ENCODE measurements at regions not wholly inside any gene's neighbourhood (a gene's known extent, or its start where the extent isn't known, plus 50 kb on each side); places are given as distances from the start of the nearest gene placed in this dataset.

- Mint-ChIP-seq H3K27me3 (no peaks in the 10 kb centered on the region), H3K4me3 (no peak overlapping the region), H3K9me3 (peaks cover 0 to 8% (median 6%) of the 10 kb centered on the region in 3 donors), H3K4me1 (no peaks in the 10 kb centered on the region), H3K36me3 (peaks cover 2% of the 10 kb centered on the region), H3K27ac (no peak overlapping the region)
Observed at GRCh38 chr11:121801394-121801748, 314.6 kb downstream of the BLID start.

GRCh38 chr11:121800731-121801393, 315.2 kb downstream of the BLID start:
- Mint-ChIP-seq H3K9me3 (peaks cover 0 to 8% (median 6%) of the 10 kb centered on the region in 3 donors), H3K27ac (no peak overlapping the region), H3K4me3 (no peak overlapping the region), H3K4me1 (no peaks in the 10 kb centered on the region), H3K36me3 (peaks cover 2% of the 10 kb centered on the region), H3K27me3 (no peaks in the 10 kb centered on the region)

- Mint-ChIP-seq H3K27ac (no peak overlapping the region), H3K4me1 (no peaks in the 10 kb centered on the region), H3K36me3 (peaks cover 2% of the 10 kb centered on the region), H3K4me3 (no peak overlapping the region), H3K27me3 (no peaks in the 10 kb centered on the region), H3K9me3 (peaks cover 0 to 8% (median 6%) of the 10 kb centered on the region in 3 donors)
Observed at GRCh38 chr11:121800240-121800639, 315.8 kb downstream of the BLID start.

- H3K27me3 Mint-ChIP-seq = no peaks in the 10 kb centered on the region
- peaks cover 5 to 8% (median 6%) of the 10 kb centered on the region in 3 donors for H3K9me3 Mint-ChIP-seq
- H3K4me3 Mint-ChIP-seq = no peak overlapping the region
- H3K27ac Mint-ChIP-seq = peak overlapping the region in 1 of 3 donors; percentile 52
- no peaks in the 10 kb centered on the region for H3K4me1 Mint-ChIP-seq
- H3K36me3 Mint-ChIP-seq = peaks cover 2% of the 10 kb centered on the region
Observed at GRCh38 chr11:121797496-121797895, 318.5 kb downstream of the BLID start.

GRCh38 chr11:121795174-121795573, 320.8 kb downstream of the BLID start:
- Mint-ChIP-seq H3K9me3 (peaks cover 6 to 8% (median 7%) of the 10 kb centered on the region in 3 donors), H3K4me1 (no peaks in the 10 kb centered on the region), H3K36me3 (no peaks in the 10 kb centered on the region), H3K27me3 (no peaks in the 10 kb centered on the region), H3K27ac (no peak overlapping the region), H3K4me3 (no peak overlapping the region)

GRCh38 chr11:121794671-121795141, 321.3 kb downstream of the BLID start:
- Mint-ChIP-seq H3K9me3 (peaks cover 6 to 8% (median 7%) of the 10 kb centered on the region in 3 donors), H3K4me1 (no peaks in the 10 kb centered on the region), H3K27ac (no peak overlapping the region), H3K27me3 (no peaks in the 10 kb centered on the region), H3K36me3 (no peaks in the 10 kb centered on the region), H3K4me3 (no peak overlapping the region)

- peaks cover 5 to 7% (median 6%) of the 10 kb centered on the region in 3 donors for H3K9me3 Mint-ChIP-seq
- H3K4me3 Mint-ChIP-seq = no peak overlapping the region
- H3K27me3 Mint-ChIP-seq = no peaks in the 10 kb centered on the region
- no peaks in the 10 kb centered on the region for H3K36me3 Mint-ChIP-seq
- H3K27ac Mint-ChIP-seq = no peak overlapping the region
- H3K4me1 Mint-ChIP-seq = no peaks in the 10 kb centered on the region
Observed at GRCh38 chr11:121793916-121794315, 322.1 kb downstream of the BLID start.

GRCh38 chr11:121793291-121793690, 322.7 kb downstream of the BLID start:
- no peaks in the 10 kb centered on the region for H3K27me3 Mint-ChIP-seq
- H3K27ac Mint-ChIP-seq = no peak overlapping the region
- H3K4me1 Mint-ChIP-seq = no peaks in the 10 kb centered on the region
- H3K4me3 Mint-ChIP-seq = no peak overlapping the region
- no peaks in the 10 kb centered on the region for H3K36me3 Mint-ChIP-seq
- peaks cover 4 to 6% (median 4%) of the 10 kb centered on the region in 3 donors for H3K9me3 Mint-ChIP-seq

GRCh38 chr11:121792185-121792584, 323.8 kb downstream of the BLID start:
- no peak overlapping the region for H3K4me3 Mint-ChIP-seq
- no peak overlapping the region for H3K27ac Mint-ChIP-seq

GRCh38 chr11:121790430-121790829, 325.6 kb downstream of the BLID start:
- H3K36me3 Mint-ChIP-seq = no peaks in the 10 kb centered on the region
- H3K27ac Mint-ChIP-seq = no peak overlapping the region
- H3K4me1 Mint-ChIP-seq = no peaks in the 10 kb centered on the region
- peaks cover 3 to 10% (median 8%) of the 10 kb centered on the region in 3 donors for H3K9me3 Mint-ChIP-seq
- H3K4me3 Mint-ChIP-seq = no peak overlapping the region
- peaks cover 5% of the 10 kb centered on the region for H3K27me3 Mint-ChIP-seq

More at GRCh38 chr11:121792185-121792584, 323.8 kb downstream of the BLID start:
- Mint-ChIP-seq H3K9me3 (peaks cover 3 to 6% (median 3%) of the 10 kb centered on the region in 3 donors), H3K27me3 (peaks cover 2% of the 10 kb centered on the region), H3K4me1 (no peaks in the 10 kb centered on the region), H3K36me3 (no peaks in the 10 kb centered on the region)

GRCh38 chr11:121780971-121781370, 328.2 kb upstream of the SORL1-AS1 start:
- H3K27me3 Mint-ChIP-seq = no peaks in the 10 kb centered on the region
- H3K4me3 Mint-ChIP-seq = no peak overlapping the region
- no peaks in the 10 kb centered on the region for H3K4me1 Mint-ChIP-seq
- H3K36me3 Mint-ChIP-seq = no peaks in the 10 kb centered on the region
- H3K9me3 Mint-ChIP-seq = peaks cover 0 to 8% (median 2%) of the 10 kb centered on the region in 3 donors
- H3K27ac Mint-ChIP-seq = no peak overlapping the region

- H3K36me3 Mint-ChIP-seq = no peaks in the 10 kb centered on the region
- peaks cover 0 to 3% (median 0%) of the 10 kb centered on the region in 3 donors for H3K9me3 Mint-ChIP-seq
- H3K27me3 Mint-ChIP-seq = peaks cover under 1% of the 10 kb centered on the region
- H3K4me1 Mint-ChIP-seq = no peaks in the 10 kb centered on the region
- H3K27ac Mint-ChIP-seq = no peak overlapping the region
- no peak overlapping the region for H3K4me3 Mint-ChIP-seq
Observed at GRCh38 chr11:121777056-121777455, 324.3 kb upstream of the SORL1-AS1 start.

- H3K4me1 Mint-ChIP-seq = no peaks in the 10 kb centered on the region
- peaks cover 5% of the 10 kb centered on the region for H3K27me3 Mint-ChIP-seq
- H3K4me3 Mint-ChIP-seq = no peak overlapping the region
- no peak overlapping the region for H3K27ac Mint-ChIP-seq
- H3K9me3 Mint-ChIP-seq = no peaks in the 10 kb centered on the region
- H3K36me3 Mint-ChIP-seq = no peaks in the 10 kb centered on the region
Observed at GRCh38 chr11:121775276-121775675, 322.5 kb upstream of the SORL1-AS1 start.

- no peaks in the 10 kb centered on the region for H3K4me1 Mint-ChIP-seq
- H3K27ac Mint-ChIP-seq = no peak overlapping the region
- H3K27me3 Mint-ChIP-seq = peaks cover 5% of the 10 kb centered on the region
- H3K9me3 Mint-ChIP-seq = no peaks in the 10 kb centered on the region
- no peak overlapping the region for H3K4me3 Mint-ChIP-seq
- H3K36me3 Mint-ChIP-seq = no peaks in the 10 kb centered on the region
Observed at GRCh38 chr11:121773076-121773475, 320.3 kb upstream of the SORL1-AS1 start.

- peaks cover 5% of the 10 kb centered on the region for H3K27me3 Mint-ChIP-seq
Observed at GRCh38 chr11:121770939-121771595, 318.3 kb upstream of the SORL1-AS1 start.

GRCh38 chr11:121769191-121769590, 316.4 kb upstream of the SORL1-AS1 start:
- Mint-ChIP-seq H3K4me1 (peaks cover 5 to 7% (median 6%) of the 10 kb centered on the region in 3 donors), H3K27me3 (peaks cover 5% of the 10 kb centered on the region), H3K4me3 (no peak overlapping the region), H3K27ac (no peak overlapping the region), H3K9me3 (no peaks in the 10 kb centered on the region), H3K36me3 (no peaks in the 10 kb centered on the region)

More at GRCh38 chr11:121770939-121771595, 318.3 kb upstream of the SORL1-AS1 start:
- Mint-ChIP-seq H3K27ac (no peak overlapping the region), H3K4me3 (no peak overlapping the region), H3K36me3 (no peaks in the 10 kb centered on the region), H3K4me1 (peaks cover 3 to 7% (median 6%) of the 10 kb centered on the region in 3 donors), H3K9me3 (no peaks in the 10 kb centered on the region)
